Stomach (tissue), 8 donors: ENCODE measurements at regions not wholly inside any gene's neighbourhood (a gene's known extent, or its start where the extent isn't known, plus 50 kb on each side); places are given as distances from the start of the nearest gene placed in this dataset.
A peak's percentile ranks its signal among the peaks of the same experiment; 100 is the strongest.

Source experiments
- DNase-seq, 2 donors: peaks; one replicate each; pipeline versions ENCODE4 v3.0.0 to v3.0.0-alpha.2; 2013 to 2019
- H3K27ac ChIP-seq, 5 donors: fragments of 200-600 bp in 4 of 5; sonication (generic) in 4 of 5; one replicate each; pipeline ENCODE4 v1.5.1; 2013 to 2019; ENCODE audit warnings: mild to moderate bottlenecking in 1 of 5, moderate library complexity in 1 of 5
- H3K27me3 ChIP-seq, 3 donors: fragments of 200-600 bp; sonication (generic); one replicate each; pipeline ENCODE4 v1.5.1; 2017 to 2019; ENCODE audit warnings: mixed run types in 1 of 3
- H3K36me3 ChIP-seq, 4 donors: fragments of 200-600 bp; sonication (generic); 1 replicate in 3 of 4; 2 replicates in 1 of 4; pipeline ENCODE4 v1.5.1; 2016 to 2019
- H3K4me1 ChIP-seq, 4 donors: fragments of 200-600 bp; sonication (generic); one replicate each; pipeline ENCODE4 v1.5.1; 2016 to 2019
- H3K4me3 ChIP-seq, 4 donors: fragments of 200-600 bp; sonication (generic) in 3 of 4; one replicate each; pipeline ENCODE4 v1.5.1; 2016 to 2019; ENCODE audit warnings: mild to moderate bottlenecking in 1 of 4
- H3K9me3 ChIP-seq, 4 donors: fragments of 200-600 bp; sonication (generic); one replicate each; pipeline ENCODE4 v1.5.1; 2016 to 2019
- CTCF ChIP-seq, 7 experiments: fragments of 450-650 bp in 4 of 7; fragments of 200-600 bp in 3 of 7; sonication (generic) in 3 of 7; IDR thresholded peaks; one replicate each; pipeline ENCODE4 v1.5.1; 2016 to 2019; ENCODE audit warnings: antibody characterized with exemption in 7 of 7, control low read depth in 2 of 7, mild to moderate bottlenecking in 1 of 7
- EP300 ChIP-seq: sonication (generic); formaldehyde crosslinking; IDR thresholded peaks from one replicate; pipeline ENCODE4 v1.6.1; 2017; ENCODE audit warnings: antibody characterized with exemption
- POLR2A ChIP-seq, 4 donors: fragments of 450-650 bp; IDR thresholded peaks; one replicate each; pipeline ENCODE4 v1.6.1; 2016; ENCODE audit warnings: antibody characterized with exemption in 4 of 4, control low read depth in 2 of 4, mild to moderate bottlenecking in 1 of 4, moderate library complexity in 1 of 4
- POLR2AphosphoS5 ChIP-seq, 3 donors: sonication (generic); formaldehyde crosslinking; IDR thresholded peaks; one replicate each; pipeline ENCODE4 v1.6.1; 2016; ENCODE audit warnings: antibody characterized with exemption in 3 of 3
- WGBS, 5 donors: extraction: QIAGEN DNeasy Blood & Tissue Kit in 3 of 5; methylation state at CpG; one replicate each; pipeline versions ENCODE4 v1.1.5 to v1.1.7; 2013 to 2018; 5-methylcytosine and 5-hydroxymethylcytosine counted together
- intact Hi-C: fragments of 100-400 bp; cut with DNase I; formaldehyde crosslinking; loops from one replicate; pipeline ENCODE4 v1.15.1; 2023; ENCODE audit warnings: low total_unique reads
- donor health status: healthy with polysubstance abuse.
- donor health status: Bipolar disorder and iron deficiency.
- donor health status: healthy.

- H3K36me3 ChIP-seq = no peaks in the 10 kb centered on the region
- no peaks in the 10 kb centered on the region for H3K27me3 ChIP-seq
- H3K4me3 ChIP-seq = no peak overlapping the region
- 71 to 93% (median 83%) methylated on average over 1 of the region's 1 CpG for WGBS, 5 donors
- DNase-seq = no peak
- peaks cover 0 to 25% (median 0%) of the 10 kb centered on the region in 4 donors for H3K4me1 ChIP-seq
- intact Hi-C loops = no loop called here
- no peaks in the 10 kb centered on the region for H3K9me3 ChIP-seq
- H3K27ac ChIP-seq = no peak overlapping the region
- TF ChIP-seq POLR2A (IDR thresholded peaks at IDR 0.05) = no peak
Measured at GRCh38 chr7:18290865-18291264, 204.7 kb upstream of the HDAC9 start.

- no peak for DNase-seq
Measured at GRCh38 chr7:18292584-18292983, 203.0 kb upstream of the HDAC9 start.

GRCh38 chr7:18293759-18294158, 201.8 kb upstream of the HDAC9 start:
- Histone ChIP-seq H3K4me3 (no peak overlapping the region), H3K4me1 (peaks cover 0 to 25% (median 0%) of the 10 kb centered on the region in 4 donors), H3K36me3 (no peaks in the 10 kb centered on the region), H3K27ac (no peak overlapping the region), H3K27me3 (no peaks in the 10 kb centered on the region), H3K9me3 (no peaks in the 10 kb centered on the region)
- TF ChIP-seq CTCF (IDR thresholded peaks at IDR 0.05) (no peak), POLR2AphosphoS5 (IDR thresholded peaks at IDR 0.05) (no peak), EP300 (no peak), POLR2A (IDR thresholded peaks at IDR 0.05) (no peak)
- no peak for DNase-seq
- intact Hi-C loops = no loop called here
- 89 to 94% (median 92%) methylated on average over 2 of the region's 2 CpGs for WGBS, 5 donors

More at GRCh38 chr7:18292584-18292983, 203.0 kb upstream of the HDAC9 start:
- Histone ChIP-seq H3K36me3 (no peaks in the 10 kb centered on the region), H3K27me3 (no peaks in the 10 kb centered on the region), H3K27ac (no peak overlapping the region), H3K4me3 (no peak overlapping the region), H3K9me3 (no peaks in the 10 kb centered on the region), H3K4me1 (peaks cover 0 to 25% (median 0%) of the 10 kb centered on the region in 4 donors)
- no peak for TF ChIP-seq CTCF (IDR thresholded peaks at IDR 0.05)
- no peak for TF ChIP-seq POLR2A (IDR thresholded peaks at IDR 0.05)
- no peak for TF ChIP-seq POLR2AphosphoS5 (IDR thresholded peaks at IDR 0.05)
- no peak for TF ChIP-seq EP300
- intact Hi-C loops = no loop called here
- 54 to 78% (median 62%) methylated on average over 2 of the region's 2 CpGs for WGBS, 5 donors

GRCh38 chr7:18294411-18294810, 201.1 kb upstream of the HDAC9 start:
- intact Hi-C loops = no loop called here
- WGBS, 5 donors = 71 to 89% (median 85%) methylated on average over 4 of the region's 4 CpGs
- Histone ChIP-seq H3K9me3 (no peaks in the 10 kb centered on the region), H3K36me3 (no peaks in the 10 kb centered on the region), H3K4me3 (no peak overlapping the region), H3K27ac (no peak overlapping the region), H3K27me3 (no peaks in the 10 kb centered on the region), H3K4me1 (peaks cover 0 to 23% (median 0%) of the 10 kb centered on the region in 4 donors)
- TF ChIP-seq POLR2AphosphoS5 (IDR thresholded peaks at IDR 0.05) = no peak
- TF ChIP-seq POLR2A (IDR thresholded peaks at IDR 0.05) = no peak
- no peak for TF ChIP-seq CTCF (IDR thresholded peaks at IDR 0.05)
- no peak for TF ChIP-seq EP300
- DNase-seq = no peak

GRCh38 chr7:18295781-18296423, 199.6 kb upstream of the HDAC9 start:
- Histone ChIP-seq H3K27me3 (no peaks in the 10 kb centered on the region), H3K27ac (no peak overlapping the region), H3K36me3 (no peaks in the 10 kb centered on the region), H3K4me1 (peaks cover 0 to 11% (median 0%) of the 10 kb centered on the region in 4 donors), H3K4me3 (no peak overlapping the region), H3K9me3 (no peaks in the 10 kb centered on the region)
- 50 to 56% (median 55%) methylated on average over 3 of the region's 3 CpGs for WGBS, 5 donors
- TF ChIP-seq EP300 (no peak), POLR2A (IDR thresholded peaks at IDR 0.05) (no peak), POLR2AphosphoS5 (IDR thresholded peaks at IDR 0.05) (no peak), CTCF (IDR thresholded peaks at IDR 0.05) (no peak)
- DNase-seq = peak in 1 of 2 donors; percentile 23
- intact Hi-C loops = no loop called here
